ENCODE measurements at regions not wholly inside any gene's neighbourhood (a gene's known extent, or its start where the extent isn't known, plus 50 kb on each side); places are given as distances from the start of the nearest gene placed in this dataset.

- TF ChIP-seq ATF3 (IDR thresholded peaks at IDR 0.05; ENCODE audit: insufficient read depth, low read depth, low read length) (no peak), KDM4A (IDR thresholded peaks at IDR 0.05; ENCODE audit: low read depth, low read length, severe bottlenecking) (no peak), RFX5 (IDR thresholded peaks at IDR 0.05; ENCODE audit: borderline replicate concordance, low read depth, low read length) (no peak), HDAC2 (IDR thresholded peaks at IDR 0.05; ENCODE audit: borderline replicate concordance in 1 of 2, low read depth in 2 of 2, low read length in 2 of 2) (no peak)
Observed at GRCh38 chr5:89130851-89131250, 247.9 kb upstream of the MEF2C start (continued).
